ENCODE measurements at regions not wholly inside any gene's neighbourhood (a gene's known extent, or its start where the extent isn't known, plus 50 kb on each side); places are given as distances from the start of the nearest gene placed in this dataset.
"Not testable (repeated sequence)": the region's sequence is repeated elsewhere in the genome, so short reads cannot be mapped to it uniquely, and the experiment has no call there.

DNA sequence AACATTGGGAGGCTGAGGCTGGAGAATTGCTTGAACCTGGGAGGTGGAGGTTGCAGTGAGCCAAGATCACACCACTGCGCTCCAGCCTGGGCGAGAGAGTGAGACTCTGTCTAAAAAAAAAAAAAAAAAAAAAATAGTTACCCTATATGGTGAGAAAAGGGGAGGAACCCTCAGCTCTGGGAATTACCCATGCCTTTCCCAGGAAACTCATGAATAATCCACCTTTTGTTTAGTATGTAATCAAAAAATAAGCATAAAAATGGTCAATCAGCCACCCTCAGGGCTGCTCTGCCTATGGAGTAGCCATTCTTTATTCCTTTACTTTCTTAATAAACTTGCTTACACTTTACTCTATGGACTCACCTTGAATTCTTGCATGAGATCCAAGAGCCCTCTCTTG is 140.4 kb downstream of the FHIP1A start:
- H3K27ac ChIP-seq (ENCODE audit: low read length, poor library complexity, severe bottlenecking); H3K79me1 ChIP-seq (replicated peaks; ENCODE audit: low read length, poor library complexity, severe bottlenecking); H3K23ac ChIP-seq (ENCODE audit: low read length in 2 of 2); H2BK120ac ChIP-seq (ENCODE audit: low read depth, low read length); H2BK15ac ChIP-seq (ENCODE audit: low read depth, poor library complexity, severe bottlenecking); H2AFZ ChIP-seq (ENCODE audit: low read depth, low read length); H3K27me3 ChIP-seq (ENCODE audit: control insufficient read depth in 1 of 2, insufficient read depth in 1 of 2, low read length in 2 of 2); H3K14ac ChIP-seq (ENCODE audit: low read length in 2 of 2); H3K4me1 ChIP-seq (ENCODE audit: control insufficient read depth, insufficient read depth, low read depth, low read length); H4K91ac ChIP-seq (ENCODE audit: low read length); H2AK5ac ChIP-seq (ENCODE audit: low read length, severe bottlenecking); H3K18ac ChIP-seq (ENCODE audit: low read depth in 1 of 2, low read length in 2 of 2); H3K9ac ChIP-seq (ENCODE audit: low read length); H4K8ac ChIP-seq (ENCODE audit: low read length); H3K4me2 ChIP-seq (ENCODE audit: low read length, poor library complexity, severe bottlenecking); H2BK5ac ChIP-seq (ENCODE audit: low read depth, low read length, poor library complexity, severe bottlenecking); H3K4me3 ChIP-seq (ENCODE audit: insufficient read depth in 1 of 2, low read depth in 1 of 2, low read length in 2 of 2); DNase-seq; H2BK12ac ChIP-seq (ENCODE audit: low read length in 2 of 2); H3K36me3 ChIP-seq (ENCODE audit: control insufficient read depth in 1 of 2, insufficient read depth in 2 of 2, low read depth in 1 of 2, low read length in 2 of 2); H3K4ac ChIP-seq (ENCODE audit: low read depth in 1 of 2, low read length in 2 of 2): not testable (repeated sequence)
- peaks cover 32% of the 10 kb centered on the region for H3K9me3 ChIP-seq (ENCODE audit: control insufficient read depth, low read length)
- no CpG with 5 or more reads among the region's 2 CpGs for WGBS

DNA sequence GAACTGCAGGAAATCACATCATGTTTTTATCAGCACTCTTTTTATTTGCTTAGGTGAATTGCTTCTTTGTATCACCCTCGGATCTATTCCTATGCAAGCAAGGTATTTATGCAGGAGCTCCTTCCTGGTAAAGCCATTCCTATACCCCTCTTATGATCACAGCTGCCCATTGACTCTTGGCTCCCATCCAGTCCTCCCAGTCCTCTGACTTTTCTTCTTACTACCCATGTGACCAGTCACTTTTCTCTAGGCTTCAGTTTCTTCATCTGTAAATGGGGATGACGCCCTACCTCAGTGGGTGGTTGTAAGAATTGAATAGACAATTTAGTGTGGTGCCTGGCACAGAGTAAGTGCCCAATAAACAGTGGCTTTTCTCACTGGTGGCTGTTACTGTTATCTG is 144.9 kb downstream of the FHIP1A start:
- no peak for DNase-seq
- Histone ChIP-seq H4K91ac (ENCODE audit: low read length) (no peak overlapping the region), H3K23ac (ENCODE audit: low read length in 2 of 2) (no peak overlapping the region), H2BK15ac (ENCODE audit: low read depth, poor library complexity, severe bottlenecking) (no peak overlapping the region), H2AK5ac (ENCODE audit: low read length, severe bottlenecking) (no peak overlapping the region), H3K14ac (ENCODE audit: low read length in 2 of 2) (no peak overlapping the region), H3K4ac (ENCODE audit: low read depth in 1 of 2, low read length in 2 of 2) (no peak overlapping the region), H4K8ac (ENCODE audit: low read length) (no peak overlapping the region), H3K4me3 (ENCODE audit: insufficient read depth in 1 of 2, low read depth in 1 of 2, low read length in 2 of 2) (no peak overlapping the region), H2BK120ac (ENCODE audit: low read depth, low read length) (no peak overlapping the region), H3K27me3 (ENCODE audit: control insufficient read depth in 1 of 2, insufficient read depth in 1 of 2, low read length in 2 of 2) (peaks cover 0 to 6% of the 10 kb centered on the region in 2 experiments), H2AFZ (ENCODE audit: low read depth, low read length) (no peak overlapping the region), H3K79me1 (replicated peaks; ENCODE audit: low read length, poor library complexity, severe bottlenecking) (no peaks in the 10 kb centered on the region), H3K4me1 (ENCODE audit: control insufficient read depth, insufficient read depth, low read depth, low read length) (no peaks in the 10 kb centered on the region), H3K18ac (ENCODE audit: low read depth in 1 of 2, low read length in 2 of 2) (no peak overlapping the region), H3K9me3 (ENCODE audit: control insufficient read depth, low read length) (peaks cover 15% of the 10 kb centered on the region), H3K27ac (ENCODE audit: low read length, poor library complexity, severe bottlenecking) (no peak overlapping the region), H3K4me2 (ENCODE audit: low read length, poor library complexity, severe bottlenecking) (no peak overlapping the region), H2BK5ac (ENCODE audit: low read depth, low read length, poor library complexity, severe bottlenecking) (no peak overlapping the region), H3K9ac (ENCODE audit: low read length) (no peak overlapping the region), H3K36me3 (ENCODE audit: control insufficient read depth in 1 of 2, insufficient read depth in 2 of 2, low read depth in 1 of 2, low read length in 2 of 2) (no peaks in the 10 kb centered on the region), H2BK12ac (ENCODE audit: low read length in 2 of 2) (no peak overlapping the region)
- WGBS = 24% methylated on average over 1 of the region's 2 CpGs

GRCh38 chr4:151555151-151555945 is 146.4 kb downstream of the FHIP1A start:
- Histone ChIP-seq H3K27ac (ENCODE audit: low read length, poor library complexity, severe bottlenecking) (no peak overlapping the region), H3K4me3 (ENCODE audit: insufficient read depth in 1 of 2, low read depth in 1 of 2, low read length in 2 of 2) (no peak overlapping the region), H2AFZ (ENCODE audit: low read depth, low read length) (no peak overlapping the region), H2AK5ac (ENCODE audit: low read length, severe bottlenecking) (no peak overlapping the region), H2BK15ac (ENCODE audit: low read depth, poor library complexity, severe bottlenecking) (no peak overlapping the region), H3K27me3 (ENCODE audit: control insufficient read depth in 1 of 2, insufficient read depth in 1 of 2, low read length in 2 of 2) (peaks cover 0 to 6% of the 10 kb centered on the region in 2 experiments), H3K36me3 (ENCODE audit: control insufficient read depth in 1 of 2, insufficient read depth in 2 of 2, low read depth in 1 of 2, low read length in 2 of 2) (no peaks in the 10 kb centered on the region), H4K8ac (ENCODE audit: low read length) (no peak overlapping the region), H2BK12ac (ENCODE audit: low read length in 2 of 2) (no peak overlapping the region), H3K4ac (ENCODE audit: low read depth in 1 of 2, low read length in 2 of 2) (no peak overlapping the region), H2BK5ac (ENCODE audit: low read depth, low read length, poor library complexity, severe bottlenecking) (no peak overlapping the region), H3K23ac (ENCODE audit: low read length in 2 of 2) (no peak overlapping the region), H2BK120ac (ENCODE audit: low read depth, low read length) (no peak overlapping the region), H3K79me1 (replicated peaks; ENCODE audit: low read length, poor library complexity, severe bottlenecking) (no peaks in the 10 kb centered on the region), H3K4me2 (ENCODE audit: low read length, poor library complexity, severe bottlenecking) (no peak overlapping the region), H3K4me1 (ENCODE audit: control insufficient read depth, insufficient read depth, low read depth, low read length) (no peaks in the 10 kb centered on the region), H3K9me3 (ENCODE audit: control insufficient read depth, low read length) (peaks cover 5% of the 10 kb centered on the region), H3K18ac (ENCODE audit: low read depth in 1 of 2, low read length in 2 of 2) (no peak overlapping the region), H3K9ac (ENCODE audit: low read length) (no peak overlapping the region), H3K14ac (ENCODE audit: low read length in 2 of 2) (no peak overlapping the region), H4K91ac (ENCODE audit: low read length) (no peak overlapping the region)
- no peak for DNase-seq
- WGBS = no CpG with 5 or more reads among the region's 1 CpG

DNA sequence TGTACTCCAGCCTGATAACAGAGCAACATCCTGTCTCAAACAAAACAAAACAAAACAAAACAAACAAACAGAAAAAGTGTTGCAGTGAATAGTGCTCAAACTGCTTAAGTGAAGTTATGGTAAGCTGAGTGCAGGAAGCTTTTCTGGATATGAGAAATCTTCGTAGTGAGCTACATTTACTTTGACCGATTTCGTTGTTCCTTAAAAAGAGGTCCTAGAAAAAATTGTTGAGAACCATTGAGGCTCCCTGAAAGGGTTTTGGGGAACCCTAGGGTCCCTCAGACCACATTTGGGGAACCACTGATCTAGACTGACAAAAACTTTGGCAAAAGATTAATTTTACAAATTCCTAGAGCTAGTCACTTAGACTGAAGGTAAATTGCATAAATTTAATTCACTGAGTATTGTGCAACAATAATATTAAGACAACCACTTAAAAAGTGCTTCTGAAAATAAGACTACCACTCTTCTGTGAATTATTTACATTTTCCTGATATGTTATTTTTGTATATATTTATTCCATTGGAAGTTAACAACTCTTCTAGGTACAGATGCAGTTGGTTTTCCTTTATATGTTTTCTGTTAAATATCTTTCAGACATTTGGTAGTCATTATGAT is 149.6 kb downstream of the FHIP1A start:
- 100% methylated on average over 3 of the region's 3 CpGs for WGBS
- H3K14ac ChIP-seq (ENCODE audit: low read length in 2 of 2) = no peak overlapping the region
- H3K4me3 ChIP-seq (ENCODE audit: insufficient read depth in 1 of 2, low read depth in 1 of 2, low read length in 2 of 2) = no peak overlapping the region
- no peaks in the 10 kb centered on the region for H3K79me1 ChIP-seq (replicated peaks; ENCODE audit: low read length, poor library complexity, severe bottlenecking)
- H3K4me1 ChIP-seq (ENCODE audit: control insufficient read depth, insufficient read depth, low read depth, low read length) = no peaks in the 10 kb centered on the region
- H3K4ac ChIP-seq (ENCODE audit: low read depth in 1 of 2, low read length in 2 of 2) = no peak overlapping the region
- H3K36me3 ChIP-seq (ENCODE audit: control insufficient read depth in 1 of 2, insufficient read depth in 2 of 2, low read depth in 1 of 2, low read length in 2 of 2) = no peaks in the 10 kb centered on the region
- H2BK12ac ChIP-seq (ENCODE audit: low read length in 2 of 2) = no peak overlapping the region
- no peaks in the 10 kb centered on the region for H3K9me3 ChIP-seq (ENCODE audit: control insufficient read depth, low read length)
- no peak overlapping the region for H2AFZ ChIP-seq (ENCODE audit: low read depth, low read length)
- H3K27me3 ChIP-seq (ENCODE audit: control insufficient read depth in 1 of 2, insufficient read depth in 1 of 2, low read length in 2 of 2) = peaks cover 0 to 6% of the 10 kb centered on the region in 2 experiments
- no peak for DNase-seq
- H3K9ac ChIP-seq (ENCODE audit: low read length) = no peak overlapping the region
- no peak overlapping the region for H2BK120ac ChIP-seq (ENCODE audit: low read depth, low read length)
- H2AK5ac ChIP-seq (ENCODE audit: low read length, severe bottlenecking) = no peak overlapping the region
- H4K8ac ChIP-seq (ENCODE audit: low read length) = no peak overlapping the region
- no peak overlapping the region for H2BK5ac ChIP-seq (ENCODE audit: low read depth, low read length, poor library complexity, severe bottlenecking)
- H3K23ac ChIP-seq (ENCODE audit: low read length in 2 of 2) = no peak overlapping the region
- H3K4me2 ChIP-seq (ENCODE audit: low read length, poor library complexity, severe bottlenecking) = no peak overlapping the region
- H2BK15ac ChIP-seq (ENCODE audit: low read depth, poor library complexity, severe bottlenecking) = no peak overlapping the region
- no peak overlapping the region for H3K18ac ChIP-seq (ENCODE audit: low read depth in 1 of 2, low read length in 2 of 2)
- no peak overlapping the region for H3K27ac ChIP-seq (ENCODE audit: low read length, poor library complexity, severe bottlenecking)
- no peak overlapping the region for H4K91ac ChIP-seq (ENCODE audit: low read length)
